ENCODE measurements at regions not wholly inside any gene's neighbourhood (a gene's known extent, or its start where the extent isn't known, plus 50 kb on each side); places are given as distances from the start of the nearest gene placed in this dataset.

- Mint-ChIP-seq H3K4me1 (ENCODE audit: low read depth) (no peaks in the 10 kb centered on the region), H3K27me3 (peaks cover 16% of the 10 kb centered on the region), H3K27ac (no peak overlapping the region), H3K4me3 (no peak overlapping the region), H3K9me3 (no peaks in the 10 kb centered on the region), H3K36me3 (ENCODE audit: low read depth) (no peaks in the 10 kb centered on the region)
- intact Hi-C loops (cut with micrococcal nuclease): no loop called here
These were observed 58.7 kb upstream of the ATL2 start for GRCh38 chr2:38435775-38436174.

GRCh38 chr2:38434595-38434994 is 57.5 kb upstream of the ATL2 start:
- H3K4me3 Mint-ChIP-seq: no peak overlapping the region
- no peak overlapping the region for H3K27ac Mint-ChIP-seq
- no peaks in the 10 kb centered on the region for H3K4me1 Mint-ChIP-seq (ENCODE audit: low read depth)

GRCh38 chr2:38433607-38433975 is 56.5 kb upstream of the ATL2 start:
- Mint-ChIP-seq H3K4me3 (no peak overlapping the region), H3K27ac (no peak overlapping the region), H3K4me1 (ENCODE audit: low read depth) (no peaks in the 10 kb centered on the region), H3K27me3 (peaks cover 13% of the 10 kb centered on the region), H3K36me3 (ENCODE audit: low read depth) (no peaks in the 10 kb centered on the region), H3K9me3 (no peaks in the 10 kb centered on the region)
- intact Hi-C loops (cut with micrococcal nuclease): no loop called here

More at GRCh38 chr2:38434595-38434994, 57.5 kb upstream of the ATL2 start:
- H3K36me3 Mint-ChIP-seq (ENCODE audit: low read depth): no peaks in the 10 kb centered on the region
- no peaks in the 10 kb centered on the region for H3K9me3 Mint-ChIP-seq
- peaks cover 16% of the 10 kb centered on the region for H3K27me3 Mint-ChIP-seq
- intact Hi-C loops (cut with micrococcal nuclease): no loop called here

GRCh38 chr2:38432820-38433606 is 55.9 kb upstream of the ATL2 start:
- Mint-ChIP-seq H3K4me3 (no peak overlapping the region), H3K36me3 (ENCODE audit: low read depth) (no peaks in the 10 kb centered on the region), H3K27ac (no peak overlapping the region), H3K27me3 (peaks cover 12% of the 10 kb centered on the region), H3K4me1 (ENCODE audit: low read depth) (no peaks in the 10 kb centered on the region), H3K9me3 (no peaks in the 10 kb centered on the region)
- intact Hi-C loops (cut with micrococcal nuclease): no loop called here

GRCh38 chr2:38430597-38431207 is 53.6 kb upstream of the ATL2 start:
- Mint-ChIP-seq H3K4me1 (ENCODE audit: low read depth) (no peaks in the 10 kb centered on the region), H3K9me3 (no peaks in the 10 kb centered on the region), H3K36me3 (ENCODE audit: low read depth) (no peaks in the 10 kb centered on the region), H3K4me3 (no peak overlapping the region), H3K27ac (no peak overlapping the region), H3K27me3 (peaks cover 6% of the 10 kb centered on the region)
- intact Hi-C loops (cut with micrococcal nuclease): no loop called here

GRCh38 chr2:38430196-38430595 is 53.1 kb upstream of the ATL2 start:
- H3K27me3 Mint-ChIP-seq: peaks cover 6% of the 10 kb centered on the region
- H3K27ac Mint-ChIP-seq: no peak overlapping the region
- intact Hi-C loops (cut with micrococcal nuclease): no loop called here
- no peaks in the 10 kb centered on the region for H3K36me3 Mint-ChIP-seq (ENCODE audit: low read depth)
- no peaks in the 10 kb centered on the region for H3K4me1 Mint-ChIP-seq (ENCODE audit: low read depth)
- no peak overlapping the region for H3K4me3 Mint-ChIP-seq
- H3K9me3 Mint-ChIP-seq: no peaks in the 10 kb centered on the region

GRCh38 chr2:38427936-38428335 is 50.9 kb upstream of the ATL2 start:
- Mint-ChIP-seq H3K36me3 (ENCODE audit: low read depth) (no peaks in the 10 kb centered on the region), H3K27ac (no peak overlapping the region), H3K4me3 (no peak overlapping the region), H3K9me3 (no peaks in the 10 kb centered on the region), H3K4me1 (ENCODE audit: low read depth) (no peaks in the 10 kb centered on the region), H3K27me3 (peaks cover 8% of the 10 kb centered on the region)
- intact Hi-C loops (cut with micrococcal nuclease): no loop called here

GRCh38 chr2:38427054-38427453 is 50.0 kb upstream of the ATL2 start:
- Mint-ChIP-seq H3K9me3 (no peaks in the 10 kb centered on the region), H3K4me3 (no peak overlapping the region), H3K4me1 (ENCODE audit: low read depth) (no peaks in the 10 kb centered on the region), H3K36me3 (ENCODE audit: low read depth) (no peaks in the 10 kb centered on the region), H3K27ac (no peak overlapping the region), H3K27me3 (peaks cover 8% of the 10 kb centered on the region)
- intact Hi-C loops (cut with micrococcal nuclease): no loop called here
